ENCODE measurements at regions not wholly inside any gene's neighbourhood (a gene's known extent, or its start where the extent isn't known, plus 50 kb on each side); places are given as distances from the start of the nearest gene placed in this dataset.
"Not testable (repeated sequence)": the region's sequence is repeated elsewhere in the genome, so short reads cannot be mapped to it uniquely, and the experiment has no call there.

- peak overlapping the region; percentile 77 for H3K4me3 ChIP-seq (ENCODE audit: low read length)
- DNase-seq (ENCODE audit: low read depth) = peak; percentile 95
These were observed 308.6 kb downstream of the ZNF37A start for GRCh38 chr10:38402442-38403346.

DNA sequence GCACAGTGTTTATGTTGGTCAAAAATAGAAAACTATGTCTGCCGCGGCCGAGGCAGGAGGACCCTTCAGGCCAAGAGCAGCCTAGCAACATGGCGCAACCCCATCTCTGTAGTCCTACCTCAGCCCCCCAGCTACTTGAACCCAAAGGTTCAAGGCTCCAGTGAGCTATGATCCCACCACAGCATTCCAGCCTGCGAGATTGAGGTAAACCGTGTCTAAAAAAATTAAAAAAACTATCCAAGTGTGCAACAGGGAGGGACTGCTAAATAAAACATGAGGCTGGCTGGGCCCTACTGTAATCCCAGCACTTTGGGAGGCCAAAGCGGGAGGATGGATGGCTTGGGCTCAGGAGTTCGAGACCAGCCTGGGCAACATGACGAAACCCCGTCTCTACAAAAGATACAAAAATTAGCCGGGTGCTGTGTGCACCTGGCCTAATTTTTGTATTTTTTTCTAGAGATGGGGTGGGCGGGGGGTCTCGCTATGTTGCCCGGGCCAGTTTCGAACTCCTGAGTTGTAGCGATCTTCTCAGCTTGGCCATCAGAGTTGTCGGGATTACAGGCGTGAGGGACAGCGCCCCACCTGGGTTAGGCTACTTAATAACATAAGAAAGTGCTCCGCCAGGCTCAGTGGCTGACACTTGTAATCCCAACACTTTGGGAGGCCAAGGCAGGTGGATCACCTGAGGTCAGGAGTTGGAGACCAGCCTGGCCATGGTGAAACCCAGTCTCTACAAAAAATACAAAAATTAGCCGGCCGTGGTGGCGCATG, 309.4 kb downstream of the ZNF37A start:
- peak; percentile 2 for DNase-seq (ENCODE audit: low read depth)
- peak overlapping the region; percentile 62 for H3K4me3 ChIP-seq (ENCODE audit: low read length)

DNA sequence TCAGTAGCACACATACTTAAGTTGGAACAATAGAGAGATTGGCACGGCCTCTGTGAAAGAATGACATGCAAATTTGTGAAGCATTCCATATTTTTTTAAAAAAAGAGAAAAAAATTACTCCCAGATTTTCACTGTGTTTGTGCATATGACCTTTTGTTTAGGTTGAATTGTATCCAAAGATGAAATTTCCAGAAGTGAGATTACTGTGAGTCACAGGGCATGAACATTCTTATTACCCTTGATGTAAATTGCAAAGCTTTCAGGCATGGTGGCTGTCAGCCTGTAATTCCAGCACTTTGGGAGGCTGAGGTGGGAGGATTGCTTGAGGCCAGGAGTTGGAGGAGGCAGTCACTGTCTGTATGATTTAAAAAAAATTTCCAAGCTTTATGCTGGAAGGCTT, 329.5 kb downstream of the ZNF37A start:
- peak; percentile 9 for DNase-seq (ENCODE audit: low read depth)
- H3K4me3 ChIP-seq (ENCODE audit: low read length) = not testable (repeated sequence)

GRCh38 chr10:38430242-38430641, 336.1 kb downstream of the ZNF37A start:
- not testable (repeated sequence) for DNase-seq (ENCODE audit: low read depth)

GRCh38 chr10:38437359-38437758, 343.2 kb downstream of the ZNF37A start:
- DNase-seq (ENCODE audit: low read depth) = peak; percentile 11
- H3K4me3 ChIP-seq (ENCODE audit: low read length) = not testable (repeated sequence)

More at GRCh38 chr10:38430242-38430641, 336.1 kb downstream of the ZNF37A start:
- not testable (repeated sequence) for H3K4me3 ChIP-seq (ENCODE audit: low read length)

GRCh38 chr10:38448614-38449355, 354.6 kb downstream of the ZNF37A start:
- not testable (repeated sequence) for DNase-seq (ENCODE audit: low read depth); H3K4me3 ChIP-seq (ENCODE audit: low read length)

GRCh38 chr10:38449618-38450017, 355.5 kb downstream of the ZNF37A start:
- not testable (repeated sequence) for H3K4me3 ChIP-seq (ENCODE audit: low read length); DNase-seq (ENCODE audit: low read depth)

DNA sequence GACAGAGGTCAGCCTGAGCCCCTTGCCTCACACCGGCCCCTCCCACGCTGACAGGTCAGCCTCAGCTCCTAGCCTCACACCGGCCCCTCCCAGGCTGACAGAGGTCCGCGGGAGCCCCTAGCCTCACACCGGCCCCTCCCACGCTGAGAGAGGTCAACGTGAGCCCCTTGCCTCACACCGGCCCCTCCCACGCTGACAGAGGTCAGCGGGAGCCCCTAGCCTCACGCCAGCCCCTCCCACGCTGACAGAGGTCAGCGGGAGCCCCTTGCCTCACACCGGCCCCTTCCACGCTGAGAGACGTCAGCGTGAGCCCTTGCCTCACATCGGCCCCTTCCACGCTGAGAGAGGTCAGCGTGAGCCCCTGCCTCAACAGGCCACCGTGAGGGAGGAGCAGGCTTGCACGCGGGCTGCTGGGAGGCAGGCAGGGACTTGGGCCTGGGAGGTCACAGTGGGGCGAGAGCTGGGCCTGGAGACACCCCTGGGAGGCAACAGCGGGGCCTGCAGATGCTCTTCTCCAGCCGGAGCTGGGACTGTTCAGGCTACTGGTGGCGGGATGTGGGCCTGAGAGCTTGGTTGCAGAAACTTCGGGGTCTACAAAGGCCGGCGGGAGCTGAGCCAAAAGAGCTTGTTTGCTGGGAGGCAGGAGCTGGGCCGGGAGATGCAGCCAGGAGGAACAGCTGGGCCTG, 356.4 kb downstream of the ZNF37A start:
- H3K4me3 ChIP-seq (ENCODE audit: low read length); DNase-seq (ENCODE audit: low read depth): not testable (repeated sequence)

- DNase-seq (ENCODE audit: low read depth); H3K4me3 ChIP-seq (ENCODE audit: low read length): not testable (repeated sequence)
These were observed 357.3 kb downstream of the ZNF37A start for GRCh38 chr10:38451306-38451967.

All from AG10803 (cell line).